Smooth muscle cell (in vitro differentiated cells): ENCODE measurements at regions not wholly inside any gene's neighbourhood (a gene's known extent, or its start where the extent isn't known, plus 50 kb on each side); places are given as distances from the start of the nearest gene placed in this dataset.
A peak's percentile ranks its signal among the peaks of the same experiment; 100 is the strongest.
"Not testable (repeated sequence)": the region's sequence is repeated elsewhere in the genome, so short reads cannot be mapped to it uniquely, and the experiment has no call there.

ENCODE experiments used
- DNase-seq: peaks from one replicate; lab custom pipeline; 2025; ENCODE audit not compliant: unreplicated experiment; lab: John Stamatoyannopoulos, UW
- H2AFZ ChIP-seq: fragments of 200-600 bp; sonication (generic); 2 replicates; pipeline ENCODE4 v1.6.0; 2016; ENCODE audit warnings: antibody characterized with exemption, low read depth, mild to moderate bottlenecking
- H3F3A ChIP-seq: fragments of 200-600 bp; sonication (generic); 2 replicates; pipeline ENCODE4 v1.6.0; 2017; ENCODE audit warnings: antibody characterized with exemption, low read depth
- H3K27ac ChIP-seq: fragments of 200-600 bp; sonication (generic); 2 replicates; pipeline ENCODE4 v1.5.1; 2016; ENCODE audit warnings: low read depth, mild to moderate bottlenecking
- H3K27me3 ChIP-seq: fragments of 200-600 bp; sonication (generic); 2 replicates; pipeline ENCODE4 v1.6.1; 2016; ENCODE audit warnings: low read depth, mild to moderate bottlenecking
- H3K36me3 ChIP-seq: fragments of 200-600 bp; sonication (generic); 2 replicates; pipeline ENCODE4 v1.5.1; 2016; ENCODE audit warnings: low read depth
- H3K4me1 ChIP-seq: fragments of 200-600 bp; sonication (generic); 2 replicates; pipeline ENCODE4 v1.5.1; 2016; ENCODE audit warnings: low read depth
- H3K4me2 ChIP-seq: fragments of 200-600 bp; sonication (generic); 2 replicates; pipeline ENCODE4 v1.6.0; 2016; ENCODE audit warnings: mild to moderate bottlenecking
- H3K4me3 ChIP-seq: fragments of 200-600 bp; sonication (generic); 2 replicates; pipeline ENCODE4 v1.5.1; 2016; ENCODE audit warnings: mild to moderate bottlenecking
- H3K79me2 ChIP-seq: fragments of 200-600 bp; sonication (generic); 2 replicates; pipeline ENCODE4 v1.6.0; 2016; ENCODE audit warnings: low read depth, mild to moderate bottlenecking
- H3K9ac ChIP-seq: fragments of 200-600 bp; sonication (generic); 2 replicates; pipeline ENCODE4 v1.6.0; 2016; ENCODE audit warnings: low read depth
- H3K9me3 ChIP-seq: fragments of 200-600 bp; sonication (generic); replicated peaks from 2 replicates; pipeline ENCODE4 v1.5.1; 2016; ENCODE audit warnings: low read depth
- H4K20me1 ChIP-seq: fragments of 200-600 bp; sonication (generic); 2 replicates; pipeline ENCODE4 v1.6.0; 2016; ENCODE audit warnings: low read depth
- whole genome bisulfite sequencing: methylation state at CpG from one replicate; pipeline ENCODE4 v1.1.7; 2016; ENCODE audit warnings: low lambda C conversion rate; 5-methylcytosine and 5-hydroxymethylcytosine counted together
- TF ChIP-seq, protein P1 (sequence below): fragments of 200-600 bp; sonication (generic); IDR thresholded peaks from 2 replicates; pipeline ENCODE4 v1.5.1; 2017; ENCODE audit warnings: borderline replicate concordance, mild to moderate bottlenecking, antibody characterized with exemption; ENCODE audit not compliant: insufficient read depth, poor library complexity, severe bottlenecking

DNA sequence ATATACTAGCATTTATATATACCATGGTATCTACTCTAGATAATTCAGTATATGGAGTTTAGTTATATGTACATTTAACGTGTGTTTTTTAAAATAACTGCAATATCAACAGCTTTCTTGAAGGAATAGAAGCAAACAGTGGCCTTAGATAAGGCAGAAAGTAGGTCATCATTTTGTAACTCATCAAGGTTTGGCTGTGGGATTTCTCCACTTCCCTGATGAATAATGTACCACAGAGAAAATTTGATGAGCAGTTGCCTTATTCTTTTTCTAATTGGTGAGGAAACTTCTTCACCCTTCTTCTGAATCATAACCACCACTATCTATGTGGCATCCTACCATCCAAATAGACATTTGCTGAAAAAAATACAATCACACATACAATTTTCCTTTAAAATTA, 590.2 kb upstream of the SPRY2 start:
- H3F3A ChIP-seq: no peaks in the 10 kb centered on the region
- WGBS: 68% methylated on average over 1 of the region's 1 CpG
- H3K27ac ChIP-seq: no peak overlapping the region
- H3K4me2 ChIP-seq: peak overlapping the region; percentile 18
- TF ChIP-seq, protein P1, sequence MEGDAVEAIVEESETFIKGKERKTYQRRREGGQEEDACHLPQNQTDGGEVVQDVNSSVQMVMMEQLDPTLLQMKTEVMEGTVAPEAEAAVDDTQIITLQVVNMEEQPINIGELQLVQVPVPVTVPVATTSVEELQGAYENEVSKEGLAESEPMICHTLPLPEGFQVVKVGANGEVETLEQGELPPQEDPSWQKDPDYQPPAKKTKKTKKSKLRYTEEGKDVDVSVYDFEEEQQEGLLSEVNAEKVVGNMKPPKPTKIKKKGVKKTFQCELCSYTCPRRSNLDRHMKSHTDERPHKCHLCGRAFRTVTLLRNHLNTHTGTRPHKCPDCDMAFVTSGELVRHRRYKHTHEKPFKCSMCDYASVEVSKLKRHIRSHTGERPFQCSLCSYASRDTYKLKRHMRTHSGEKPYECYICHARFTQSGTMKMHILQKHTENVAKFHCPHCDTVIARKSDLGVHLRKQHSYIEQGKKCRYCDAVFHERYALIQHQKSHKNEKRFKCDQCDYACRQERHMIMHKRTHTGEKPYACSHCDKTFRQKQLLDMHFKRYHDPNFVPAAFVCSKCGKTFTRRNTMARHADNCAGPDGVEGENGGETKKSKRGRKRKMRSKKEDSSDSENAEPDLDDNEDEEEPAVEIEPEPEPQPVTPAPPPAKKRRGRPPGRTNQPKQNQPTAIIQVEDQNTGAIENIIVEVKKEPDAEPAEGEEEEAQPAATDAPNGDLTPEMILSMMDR: no peak
- H4K20me1 ChIP-seq: no peaks in the 10 kb centered on the region
- H3K36me3 ChIP-seq: no peaks in the 10 kb centered on the region
- no peak for DNase-seq
- H3K9me3 ChIP-seq: no peaks in the 10 kb centered on the region
- H2AFZ ChIP-seq: no peak overlapping the region
- H3K79me2 ChIP-seq: no peaks in the 10 kb centered on the region
- no peak overlapping the region for H3K9ac ChIP-seq
- H3K4me1 ChIP-seq: no peaks in the 10 kb centered on the region
- no peaks in the 10 kb centered on the region for H3K27me3 ChIP-seq
- H3K4me3 ChIP-seq: no peak overlapping the region

DNA sequence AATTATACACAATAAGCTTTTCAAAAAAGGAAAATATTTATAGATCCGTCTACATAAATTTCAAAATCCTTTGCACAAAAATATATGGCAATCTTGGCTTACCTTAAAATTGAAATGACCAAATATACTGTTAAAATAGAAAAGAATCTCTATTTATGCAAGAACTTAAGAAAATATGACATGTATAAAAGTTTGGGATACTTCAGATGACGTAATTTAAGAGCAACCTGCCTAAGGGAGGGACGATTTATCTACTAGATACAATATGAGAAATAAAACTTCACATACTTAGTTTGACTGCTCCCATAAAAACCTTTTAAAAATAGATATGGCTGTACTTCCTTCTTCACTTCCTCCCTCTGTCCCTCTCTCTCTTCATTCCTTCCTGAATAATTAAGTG, 587.3 kb upstream of the SPRY2 start:
- TF ChIP-seq, protein P1: no peak
- Histone ChIP-seq H3K4me2 (no peak overlapping the region), H2AFZ (peak overlapping the region; percentile 5), H3K9ac (no peak overlapping the region), H3K27me3 (no peaks in the 10 kb centered on the region), H3F3A (no peaks in the 10 kb centered on the region), H3K9me3 (no peaks in the 10 kb centered on the region), H3K27ac (no peak overlapping the region), H3K4me1 (no peaks in the 10 kb centered on the region), H3K36me3 (no peaks in the 10 kb centered on the region), H4K20me1 (no peaks in the 10 kb centered on the region), H3K4me3 (no peak overlapping the region), H3K79me2 (no peaks in the 10 kb centered on the region)
- DNase-seq: no peak
- WGBS: 89% methylated on average over 3 of the region's 3 CpGs

DNA sequence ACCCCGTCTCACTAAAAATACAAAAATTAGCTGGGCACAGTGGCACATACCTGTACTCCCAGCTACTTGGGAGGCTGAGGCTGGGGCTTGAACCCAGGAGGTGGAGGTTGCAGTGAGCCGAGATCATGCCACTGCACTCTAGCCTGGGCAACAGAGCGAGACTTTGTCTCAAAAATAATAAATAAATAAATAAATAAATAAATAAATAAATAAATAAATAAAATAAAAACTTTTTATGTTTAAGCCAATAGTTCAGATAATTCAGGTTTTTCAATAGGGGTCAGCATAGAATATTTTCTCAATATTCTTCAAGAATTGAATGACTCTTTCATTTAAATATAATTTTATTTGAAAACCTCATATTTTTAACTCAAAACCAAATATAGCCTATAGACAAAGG, 585.1 kb upstream of the SPRY2 start:
- not testable (repeated sequence) for H3K27me3 ChIP-seq, H3K4me1 ChIP-seq, H2AFZ ChIP-seq, H3K9me3 ChIP-seq, H3K9ac ChIP-seq, H3K36me3 ChIP-seq, H3K4me2 ChIP-seq, H3K79me2 ChIP-seq, H4K20me1 ChIP-seq, DNase-seq, H3K27ac ChIP-seq, H3K4me3 ChIP-seq, H3F3A ChIP-seq
- 95% methylated on average over 3 of the region's 3 CpGs for WGBS

DNA sequence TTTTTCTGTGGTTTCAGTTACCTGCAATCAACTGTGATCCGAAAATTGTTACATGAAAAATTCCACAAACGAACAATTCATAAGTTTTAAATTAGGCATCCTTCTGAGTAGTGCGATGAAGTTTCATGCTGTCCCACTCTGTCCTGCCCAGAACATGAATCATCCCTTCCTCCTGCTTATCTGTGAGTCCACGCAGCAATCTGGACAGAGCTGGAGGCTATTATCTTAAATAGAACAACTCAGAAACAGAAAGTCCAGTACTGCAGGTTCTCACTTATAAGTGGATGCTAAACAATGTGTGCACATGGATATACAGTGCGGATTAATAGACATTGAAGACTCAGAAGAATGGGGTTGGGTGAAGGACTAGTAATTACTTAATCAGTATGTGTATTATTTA, 583.7 kb upstream of the SPRY2 start:
- WGBS: 44% methylated on average over 5 of the region's 5 CpGs

More for the DNA sequence above, 583.7 kb upstream of the SPRY2 start:
- Histone ChIP-seq H4K20me1 (no peaks in the 10 kb centered on the region), H3K4me3 (no peak overlapping the region), H3K4me1 (no peaks in the 10 kb centered on the region), H3K9me3 (no peaks in the 10 kb centered on the region), H3K9ac (no peak overlapping the region), H3F3A (no peaks in the 10 kb centered on the region), H3K4me2 (peak overlapping the region; percentile 24), H3K79me2 (no peaks in the 10 kb centered on the region), H3K27ac (no peak overlapping the region), H3K27me3 (no peaks in the 10 kb centered on the region), H2AFZ (no peak overlapping the region), H3K36me3 (no peaks in the 10 kb centered on the region)
- no peak for DNase-seq
- TF ChIP-seq, protein P1: no peak
